ENCODE measurements at regions not wholly inside any gene's neighbourhood (a gene's known extent, or its start where the extent isn't known, plus 50 kb on each side); places are given as distances from the start of the nearest gene placed in this dataset.

- CTCF ChIA-PET, result no interaction called here
- Mint-ChIP-seq H3K27me3 (ENCODE audit: insufficient read depth, unreplicated experiment) (no peaks in the 10 kb centered on the region), H3K4me3 (ENCODE audit: unreplicated experiment) (no peak overlapping the region), H3K27ac (ENCODE audit: unreplicated experiment) (no peak overlapping the region), H3K36me3 (ENCODE audit: insufficient read depth, unreplicated experiment) (no peaks in the 10 kb centered on the region), H3K9me3 (ENCODE audit: unreplicated experiment) (peaks cover 13% of the 10 kb centered on the region), H3K4me1 (ENCODE audit: low read depth, unreplicated experiment) (peaks cover 8% of the 10 kb centered on the region)
- POLR2A ChIA-PET, result no interaction called here
- Histone ChIP-seq H3K27me3 (replicated peaks; ENCODE audit: control insufficient read depth, insufficient read depth, low read length) (no peaks in the 10 kb centered on the region), H3K4me1 (peaks cover 8% of the 10 kb centered on the region; the same call in 1 of the 2 replicates), H3K9me3 (no peaks in the 10 kb centered on the region; the same call in 1 of the 2 replicates), H3K36me3 (ENCODE audit: control insufficient read depth, insufficient read depth, low read length) (no peaks in the 10 kb centered on the region), H3K4me3 (ENCODE audit: low read depth, low read length) (no peak overlapping the region)
- intact Hi-C loops (cut with micrococcal nuclease; ENCODE audit: unreplicated experiment), result no loop called here
- TF ChIP-seq CTCF (IDR thresholded peaks at IDR 0.05; ENCODE audit: insufficient read depth in 1 of 2, low read depth in 1 of 2, low read length in 1 of 2, severe bottlenecking in 1 of 2, unreplicated experiment in 1 of 2), result no peak
- BruUV-seq (replicated peaks), result no TSS peak
- DNase-seq, result no peak
Observed at GRCh38 chr21:22393324-22393723, 1395.1 kb downstream of the NCAM2 start.

- Mint-ChIP-seq H3K36me3 (ENCODE audit: insufficient read depth, unreplicated experiment) (no peaks in the 10 kb centered on the region), H3K4me3 (ENCODE audit: unreplicated experiment) (no peak overlapping the region), H3K27ac (ENCODE audit: unreplicated experiment) (peak overlapping the region; percentile 77), H3K9me3 (ENCODE audit: unreplicated experiment) (peaks cover 13% of the 10 kb centered on the region), H3K4me1 (ENCODE audit: low read depth, unreplicated experiment) (peaks cover 8% of the 10 kb centered on the region), H3K27me3 (ENCODE audit: insufficient read depth, unreplicated experiment) (no peaks in the 10 kb centered on the region)
- DNase-seq, result no peak
- Histone ChIP-seq H3K27me3 (replicated peaks; ENCODE audit: control insufficient read depth, insufficient read depth, low read length) (no peaks in the 10 kb centered on the region), H3K4me3 (ENCODE audit: low read depth, low read length) (no peak overlapping the region), H3K9me3 (no peaks in the 10 kb centered on the region; the same call in 1 of the 2 replicates), H3K4me1 (peaks cover 33% of the 10 kb centered on the region), H3K36me3 (ENCODE audit: control insufficient read depth, insufficient read depth, low read length) (no peaks in the 10 kb centered on the region)
- no peak for TF ChIP-seq CTCF (IDR thresholded peaks at IDR 0.05; ENCODE audit: insufficient read depth in 1 of 2, low read depth in 1 of 2, low read length in 1 of 2, severe bottlenecking in 1 of 2, unreplicated experiment in 1 of 2)
- POLR2A ChIA-PET, result no interaction called here
- BruUV-seq (replicated peaks), result no TSS peak
- CTCF ChIA-PET, result no interaction called here
- intact Hi-C loops (cut with micrococcal nuclease; ENCODE audit: unreplicated experiment), result no loop called here
Observed at GRCh38 chr21:22395965-22396364, 1397.8 kb downstream of the NCAM2 start.

GRCh38 chr21:22399681-22400514 is 1401.7 kb downstream of the NCAM2 start:
- TF ChIP-seq CTCF (IDR thresholded peaks at IDR 0.05; ENCODE audit: insufficient read depth in 1 of 2, low read depth in 1 of 2, low read length in 1 of 2, severe bottlenecking in 1 of 2, unreplicated experiment in 1 of 2), result no peak
- Histone ChIP-seq H3K9me3 (no peaks in the 10 kb centered on the region; the same call in 1 of the 2 replicates), H3K36me3 (ENCODE audit: control insufficient read depth, insufficient read depth, low read length) (no peaks in the 10 kb centered on the region), H3K4me3 (ENCODE audit: low read depth, low read length) (no peak overlapping the region), H3K4me1 (peaks cover 45% of the 10 kb centered on the region), H3K27me3 (replicated peaks; ENCODE audit: control insufficient read depth, insufficient read depth, low read length) (no peaks in the 10 kb centered on the region)
- CTCF ChIA-PET, result interaction anchor here (1.5 kb wide), 1 partner anchor 25 kb away, joined by 5 read pairs; no protein-coding TSS in a partner anchor
- peak; percentile 59 to 67 for DNase-seq
- POLR2A ChIA-PET, result interaction anchor here (1.6 kb wide), 1 partner anchor 25 kb away, joined by 10 read pairs; no protein-coding TSS in a partner anchor
- intact Hi-C loops (cut with micrococcal nuclease; ENCODE audit: unreplicated experiment), result loop anchor here (1.0 kb wide), 1 partner anchor 26 kb away; no protein-coding TSS in a partner anchor
- no peaks in the 10 kb centered on the region for H3K27me3 Mint-ChIP-seq (ENCODE audit: insufficient read depth, unreplicated experiment)
- H3K36me3 Mint-ChIP-seq (ENCODE audit: insufficient read depth, unreplicated experiment), result no peaks in the 10 kb centered on the region
- peaks cover 17% of the 10 kb centered on the region for H3K4me1 Mint-ChIP-seq (ENCODE audit: low read depth, unreplicated experiment)
- H3K4me3 Mint-ChIP-seq (ENCODE audit: unreplicated experiment), result no peak overlapping the region
- BruUV-seq (replicated peaks), result no TSS peak
- H3K9me3 Mint-ChIP-seq (ENCODE audit: unreplicated experiment), result peaks cover 13% of the 10 kb centered on the region
- peak overlapping the region; percentile 39 for H3K27ac Mint-ChIP-seq (ENCODE audit: unreplicated experiment)

Data from Caco-2 (cell line).